Neuronal stem cell (in vitro differentiated cells): ENCODE measurements at regions not wholly inside any gene's neighbourhood (a gene's known extent, or its start where the extent isn't known, plus 50 kb on each side); places are given as distances from the start of the nearest gene placed in this dataset.
A peak's percentile ranks its signal among the peaks of the same experiment; 100 is the strongest.

Source experiments
- DNase-seq: peaks from one replicate; pipeline ENCODE4 v3.0.0-alpha.2; 2013; ENCODE audit warnings: low spot score
- H2AFZ ChIP-seq: one replicate; pipeline ENCODE4 v1.6.1; 2013; ENCODE audit warnings: mild to moderate bottlenecking, low read length, inconsistent platforms
- H2AK5ac ChIP-seq: 2 replicates; pipeline ENCODE4 v1.6.1; 2013; ENCODE audit warnings: low read depth, mild to moderate bottlenecking, inconsistent platforms, low read length, moderate library complexity, mixed read lengths
- H2BK120ac ChIP-seq: 2 replicates; pipeline ENCODE4 v1.6.1; 2013; ENCODE audit warnings: low read depth, mild to moderate bottlenecking, inconsistent platforms, low read length, moderate library complexity, mixed read lengths
- H2BK12ac ChIP-seq: one replicate; pipeline ENCODE4 v1.6.1; 2013; ENCODE audit warnings: low read length, inconsistent platforms
- H2BK15ac ChIP-seq: 2 replicates; pipeline ENCODE4 v1.6.1; 2013; ENCODE audit warnings: mild to moderate bottlenecking, low read length, inconsistent platforms, mixed read lengths
- H2BK5ac ChIP-seq: one replicate; pipeline ENCODE4 v1.6.1; 2013; ENCODE audit warnings: inconsistent platforms, mild to moderate bottlenecking, low read length, moderate library complexity
- H3K14ac ChIP-seq: one replicate; pipeline ENCODE4 v1.6.1; 2013; ENCODE audit warnings: low read length, inconsistent platforms
- H3K18ac ChIP-seq: 2 replicates; pipeline ENCODE4 v1.6.1; 2013; ENCODE audit warnings: low read length, inconsistent platforms
- H3K23ac ChIP-seq: 2 replicates; pipeline ENCODE4 v1.6.1; 2013; ENCODE audit warnings: low read depth, mild to moderate bottlenecking, mixed read lengths, low read length, inconsistent platforms; ENCODE audit not compliant: poor library complexity
- H3K27ac ChIP-seq: replicated peaks from 3 replicates; pipeline ENCODE4 v1.5.1; 2013; ENCODE audit warnings: low read length, inconsistent platforms
- H3K27me3 ChIP-seq, 3 experiments: 2 replicates each; pipeline ENCODE4 v1.6.1; 2013; ENCODE audit warnings: low read length in 3 of 3, mild to moderate bottlenecking in 2 of 3, inconsistent platforms in 1 of 3, low read depth in 1 of 3, mixed read lengths in 1 of 3, moderate library complexity in 1 of 3; ENCODE audit not compliant: control insufficient read depth in 3 of 3, insufficient read depth in 3 of 3
- H3K36me3 ChIP-seq, 2 donors: replicated peaks in 1 of 2; 2 replicates each; pipeline ENCODE4 v1.6.1; 2013; ENCODE audit warnings: low read length in 2 of 2; ENCODE audit not compliant: control insufficient read depth in 2 of 2, insufficient read depth in 2 of 2
- H3K4ac ChIP-seq: 2 replicates; pipeline ENCODE4 v1.6.1; 2013; ENCODE audit warnings: inconsistent platforms, mild to moderate bottlenecking, low read length, moderate library complexity
- H3K4me1 ChIP-seq, 2 donors: 1 replicate in 1 of 2; 2 replicates in 1 of 2; pipeline ENCODE4 v1.6.1; 2013; ENCODE audit warnings: low read length in 2 of 2, low read depth in 1 of 2; ENCODE audit not compliant: control insufficient read depth in 2 of 2, insufficient read depth in 1 of 2
- H3K4me2 ChIP-seq: one replicate; pipeline ENCODE4 v1.6.1; 2013; ENCODE audit warnings: mild to moderate bottlenecking, low read length, inconsistent platforms; ENCODE audit not compliant: insufficient read depth, poor library complexity, severe bottlenecking
- H3K4me3 ChIP-seq, 2 donors: 2 replicates each; pipeline ENCODE4 v1.5.1; 2013; ENCODE audit warnings: low read length in 2 of 2, mild to moderate bottlenecking in 2 of 2, inconsistent platforms in 1 of 2, moderate library complexity in 1 of 2
- H3K79me1 ChIP-seq: one replicate; pipeline ENCODE4 v1.6.1; 2013; ENCODE audit warnings: low read depth, mild to moderate bottlenecking, inconsistent platforms, low read length, moderate library complexity
- H3K9ac ChIP-seq: one replicate; pipeline ENCODE4 v1.6.1; 2013; ENCODE audit warnings: mild to moderate bottlenecking, low read depth, low read length, inconsistent platforms; ENCODE audit not compliant: poor library complexity
- H3K9me3 ChIP-seq, 2 donors: replicated peaks in 1 of 2; 2 replicates each; pipeline versions ENCODE3 to v1.6.1; 2013; ENCODE audit warnings: low read length in 2 of 2, mild to moderate bottlenecking in 2 of 2, inconsistent platforms in 1 of 2, low read depth in 1 of 2, mixed read lengths in 1 of 2, moderate library complexity in 1 of 2; ENCODE audit not compliant: control insufficient read depth in 2 of 2, insufficient read depth in 1 of 2
- H4K8ac ChIP-seq: one replicate; pipeline ENCODE4 v1.6.1; 2013; ENCODE audit warnings: low read depth, mild to moderate bottlenecking, inconsistent platforms, low read length, moderate library complexity
- H4K91ac ChIP-seq: one replicate; pipeline ENCODE4 v1.6.1; 2013; ENCODE audit warnings: low read length, low read depth, mild to moderate bottlenecking, inconsistent platforms; ENCODE audit not compliant: poor library complexity
- WGBS, 2 donors: extraction: QIAGEN DNeasy Blood & Tissue Kit; methylation state at CpG; one replicate each; pipeline ENCODE4 v1.1.7; 2013; ENCODE audit warnings: missing lambda C conversion rate in 2 of 2, mixed read lengths in 1 of 2; ENCODE audit not compliant: insufficient read length in 2 of 2, insufficient replicate concordance in 1 of 2; ENCODE audit errors: extremely low coverage in 2 of 2; 5-methylcytosine and 5-hydroxymethylcytosine counted together

GRCh38 chr17:13735444-13735843, 133.7 kb upstream of the HS3ST3A1 start:
- Histone ChIP-seq H3K4ac (no peak overlapping the region), H2AK5ac (no peak overlapping the region), H3K23ac (no peak overlapping the region), H2AFZ (peak overlapping the region; percentile 24), H3K4me3 (no peak overlapping the region), H3K18ac (no peak overlapping the region), H3K4me2 (no peak overlapping the region), H2BK12ac (no peak overlapping the region), H4K8ac (no peak overlapping the region), H2BK120ac (no peak overlapping the region), H3K9ac (no peak overlapping the region), H3K79me1 (no peaks in the 10 kb centered on the region), H3K14ac (no peak overlapping the region), H2BK15ac (no peak overlapping the region), H3K27me3 (no peaks in the 10 kb centered on the region), H3K4me1 (no peaks in the 10 kb centered on the region), H3K36me3 (no peaks in the 10 kb centered on the region), H3K9me3 (peaks cover 0 to 2% of the 10 kb centered on the region in 2 donors), H4K91ac (no peak overlapping the region), H3K27ac (no peak overlapping the region), H2BK5ac (no peak overlapping the region)
- DNase-seq: no peak
- WGBS, 2 donors: no CpG with 5 or more reads among the region's 2 CpGs

GRCh38 chr17:13735861-13736260, 134.1 kb upstream of the HS3ST3A1 start:
- no peak overlapping the region for H3K4ac ChIP-seq
- H3K4me2 ChIP-seq: no peak overlapping the region
- no peaks in the 10 kb centered on the region for H3K79me1 ChIP-seq
- H3K23ac ChIP-seq: no peak overlapping the region
- no peak overlapping the region for H2BK120ac ChIP-seq
- no peak overlapping the region for H2BK12ac ChIP-seq
- H3K18ac ChIP-seq: no peak overlapping the region
- no peak overlapping the region for H2AK5ac ChIP-seq
- H2BK15ac ChIP-seq: no peak overlapping the region
- no peak overlapping the region for H3K14ac ChIP-seq
- H4K8ac ChIP-seq: no peak overlapping the region
- peak overlapping the region; percentile 24 for H2AFZ ChIP-seq
- WGBS, 2 donors: no CpG with 5 or more reads among the region's 2 CpGs
- DNase-seq: no peak
- H3K4me1 ChIP-seq: no peaks in the 10 kb centered on the region
- H3K27ac ChIP-seq: no peak overlapping the region
- no peak overlapping the region for H2BK5ac ChIP-seq
- no peaks in the 10 kb centered on the region for H3K27me3 ChIP-seq
- H3K9ac ChIP-seq: no peak overlapping the region
- H3K4me3 ChIP-seq: no peak overlapping the region
- H3K9me3 ChIP-seq: peaks cover 0 to 2% of the 10 kb centered on the region in 2 donors
- H4K91ac ChIP-seq: no peak overlapping the region
- no peaks in the 10 kb centered on the region for H3K36me3 ChIP-seq

- H3K4me2 ChIP-seq: no peak overlapping the region
- H2BK15ac ChIP-seq: no peak overlapping the region
- no peak overlapping the region for H2AK5ac ChIP-seq
- H3K27ac ChIP-seq: no peak overlapping the region
- no peaks in the 10 kb centered on the region for H3K27me3 ChIP-seq
- no peak for DNase-seq
- no peak overlapping the region for H3K9ac ChIP-seq
- no peak overlapping the region for H4K8ac ChIP-seq
- no peak overlapping the region for H4K91ac ChIP-seq
- H3K4me1 ChIP-seq: no peaks in the 10 kb centered on the region
- H3K4me3 ChIP-seq: no peak overlapping the region
- peaks cover 0 to 2% of the 10 kb centered on the region in 2 donors for H3K9me3 ChIP-seq
- H3K4ac ChIP-seq: no peak overlapping the region
- no peak overlapping the region for H3K18ac ChIP-seq
- H3K23ac ChIP-seq: no peak overlapping the region
- no peak overlapping the region for H2AFZ ChIP-seq
- H2BK120ac ChIP-seq: no peak overlapping the region
- no peak overlapping the region for H2BK5ac ChIP-seq
- no peaks in the 10 kb centered on the region for H3K36me3 ChIP-seq
- no peak overlapping the region for H3K14ac ChIP-seq
- H3K79me1 ChIP-seq: no peaks in the 10 kb centered on the region
- H2BK12ac ChIP-seq: no peak overlapping the region
Measured at GRCh38 chr17:13736916-13737315, 135.2 kb upstream of the HS3ST3A1 start.

- no CpG with 5 or more reads among the region's 3 CpGs for WGBS, 2 donors
- H3K18ac ChIP-seq: no peak overlapping the region
Measured at GRCh38 chr17:13740686-13741085, 139.0 kb upstream of the HS3ST3A1 start.

More at GRCh38 chr17:13740686-13741085, 139.0 kb upstream of the HS3ST3A1 start:
- H3K79me1 ChIP-seq: no peaks in the 10 kb centered on the region
- no peak overlapping the region for H3K9ac ChIP-seq
- no peak overlapping the region for H2AK5ac ChIP-seq
- DNase-seq: no peak
- H2BK120ac ChIP-seq: no peak overlapping the region
- H2BK5ac ChIP-seq: no peak overlapping the region
- H3K27me3 ChIP-seq: no peaks in the 10 kb centered on the region
- no peak overlapping the region for H2AFZ ChIP-seq
- no peak overlapping the region for H3K4ac ChIP-seq
- H3K4me2 ChIP-seq: no peak overlapping the region
- no peak overlapping the region for H3K27ac ChIP-seq
- H3K9me3 ChIP-seq: peaks cover 0 to 2% of the 10 kb centered on the region in 2 donors
- H3K4me1 ChIP-seq: no peaks in the 10 kb centered on the region
- H3K23ac ChIP-seq: no peak overlapping the region
- H3K14ac ChIP-seq: no peak overlapping the region
- no peak overlapping the region for H2BK12ac ChIP-seq
- no peak overlapping the region for H4K8ac ChIP-seq
- no peaks in the 10 kb centered on the region for H3K36me3 ChIP-seq
- no peak overlapping the region for H3K4me3 ChIP-seq
- H2BK15ac ChIP-seq: no peak overlapping the region
- H4K91ac ChIP-seq: no peak overlapping the region
